ENCODE measurements at regions not wholly inside any gene's neighbourhood (a gene's known extent, or its start where the extent isn't known, plus 50 kb on each side); places are given as distances from the start of the nearest gene placed in this dataset.
A peak's percentile ranks its signal among the peaks of the same experiment; 100 is the strongest.
"Not testable (repeated sequence)": the region's sequence is repeated elsewhere in the genome, so short reads cannot be mapped to it uniquely, and the experiment has no call there.

- no peak for DNase-seq (ENCODE audit: low spot score)
Measured at GRCh38 chr5:58200451-58200850, 259.4 kb downstream of the PLK2 start.

GRCh38 chr5:58199087-58199486 lies 260.8 kb downstream of the PLK2 start:
- no peak for DNase-seq (ENCODE audit: low spot score)

- no peak for DNase-seq (ENCODE audit: low spot score)
Measured at GRCh38 chr5:58198330-58198729, 261.6 kb downstream of the PLK2 start.

- no peak for DNase-seq (ENCODE audit: low spot score)
Measured at GRCh38 chr5:58197875-58198274, 262.0 kb downstream of the PLK2 start.

GRCh38 chr5:58191443-58191842 lies 268.4 kb downstream of the PLK2 start:
- DNase-seq (ENCODE audit: low spot score) = no peak

- peak; percentile 62 for DNase-seq (ENCODE audit: low spot score)
Measured at GRCh38 chr5:58188262-58188651, 271.6 kb downstream of the PLK2 start.

GRCh38 chr5:58187432-58188261 lies 272.2 kb downstream of the PLK2 start:
- no peak for DNase-seq (ENCODE audit: low spot score)

- peak; percentile 4 for DNase-seq (ENCODE audit: low spot score)
Measured at GRCh38 chr5:58185801-58186200, 274.1 kb downstream of the PLK2 start.

GRCh38 chr5:58185397-58185796 lies 274.5 kb downstream of the PLK2 start:
- DNase-seq (ENCODE audit: low spot score) = no peak

- peak; percentile 39 for DNase-seq (ENCODE audit: low spot score)
Measured at GRCh38 chr5:58184910-58185309, 275.0 kb downstream of the PLK2 start.

GRCh38 chr5:58183786-58184085 lies 276.1 kb downstream of the PLK2 start:
- no peak for DNase-seq (ENCODE audit: low spot score)

GRCh38 chr5:58183078-58183785 lies 276.7 kb downstream of the PLK2 start:
- no peak for DNase-seq (ENCODE audit: low spot score)

GRCh38 chr5:58182287-58182841 lies 277.5 kb downstream of the PLK2 start:
- no peak for DNase-seq (ENCODE audit: low spot score)

- no peak for DNase-seq (ENCODE audit: low spot score)
Measured at GRCh38 chr5:58181578-58182286, 278.2 kb downstream of the PLK2 start.

GRCh38 chr5:58172946-58173345 lies 286.9 kb downstream of the PLK2 start:
- no peak for DNase-seq (ENCODE audit: low spot score)

- DNase-seq (ENCODE audit: low spot score) = no peak
Measured at GRCh38 chr5:58165152-58165551, 294.7 kb downstream of the PLK2 start.

- not testable (repeated sequence) for DNase-seq (ENCODE audit: low spot score)
Measured at GRCh38 chr5:58161889-58162288, 298.0 kb downstream of the PLK2 start.

GRCh38 chr5:58156973-58157701 lies 302.7 kb downstream of the PLK2 start:
- DNase-seq (ENCODE audit: low spot score) = peak; percentile 36

GRCh38 chr5:58156361-58156760 lies 303.5 kb downstream of the PLK2 start:
- DNase-seq (ENCODE audit: low spot score) = peak; percentile 57

- no peak for DNase-seq (ENCODE audit: low spot score)
Measured at GRCh38 chr5:58153255-58153654, 306.6 kb downstream of the PLK2 start.

GRCh38 chr5:58151414-58151813 lies 308.5 kb downstream of the PLK2 start:
- no peak for DNase-seq (ENCODE audit: low spot score)

- no peak for DNase-seq (ENCODE audit: low spot score)
Measured at GRCh38 chr5:58150926-58151325, 309.0 kb downstream of the PLK2 start.

Data from GM03348 (cell line).